ENCODE measurements at regions not wholly inside any gene's neighbourhood (a gene's known extent, or its start where the extent isn't known, plus 50 kb on each side); places are given as distances from the start of the nearest gene placed in this dataset.

DNA sequence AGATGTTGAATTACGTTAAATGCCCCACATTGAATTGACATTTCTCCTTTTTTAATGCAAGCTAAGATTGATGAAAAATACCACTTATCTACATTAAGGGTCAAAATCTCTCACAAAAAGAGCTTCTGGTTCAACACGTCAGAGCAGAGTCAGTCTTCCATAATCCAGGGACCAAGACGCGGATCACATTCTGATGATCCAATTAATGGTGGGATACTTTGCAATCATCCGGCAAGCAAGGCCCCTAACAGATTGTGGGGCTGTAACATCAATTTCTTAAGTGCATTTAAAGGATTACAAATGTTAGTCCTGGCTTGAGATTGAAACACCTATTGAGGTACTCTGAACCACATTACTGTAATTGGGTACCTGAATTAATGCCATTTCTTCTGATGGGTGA, 120.2 kb upstream of the ESRRG start:
- TF ChIP-seq CTCF (IDR thresholded peaks at IDR 0.05; ENCODE audit: low read depth, low read length, poor library complexity, severe bottlenecking), result no peak
- TF ChIP-seq EZH2phosphoT487 (IDR thresholded peaks at IDR 0.05; ENCODE audit: borderline replicate concordance, low read length), result no peak

All from DOHH2 (cell line).